NCI-H774 (cell line): ENCODE measurements at regions not wholly inside any gene's neighbourhood (a gene's known extent, or its start where the extent isn't known, plus 50 kb on each side); places are given as distances from the start of the nearest gene placed in this dataset.

Experiments
- DNase-seq: peaks from one replicate; lab custom pipeline; 2025; lab: John Stamatoyannopoulos, UW

- DNase-seq, result no peak
These were observed 170.0 kb upstream of the PDGFD start for GRCh38 chr11:104333977-104334376.

DNA sequence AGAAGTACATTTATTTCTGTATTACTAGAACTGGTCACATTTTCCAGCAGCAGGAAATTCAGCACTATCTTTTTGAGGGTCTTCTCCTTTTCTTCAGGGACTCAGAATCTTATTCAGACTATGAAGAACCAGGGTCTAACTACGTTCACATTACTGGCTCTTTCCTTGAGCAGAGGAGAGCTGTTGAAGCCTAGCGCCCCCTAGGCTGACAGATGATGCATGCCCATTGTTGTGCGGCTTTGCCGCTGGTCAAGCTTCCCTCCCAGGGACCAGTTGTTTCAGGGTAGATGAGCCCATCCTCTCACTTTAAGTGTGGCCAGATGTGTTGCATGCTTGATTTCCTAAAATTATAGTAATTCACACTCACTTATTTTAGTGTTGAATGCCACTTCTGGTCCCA, 168.2 kb upstream of the PDGFD start:
- no peak for DNase-seq

DNA sequence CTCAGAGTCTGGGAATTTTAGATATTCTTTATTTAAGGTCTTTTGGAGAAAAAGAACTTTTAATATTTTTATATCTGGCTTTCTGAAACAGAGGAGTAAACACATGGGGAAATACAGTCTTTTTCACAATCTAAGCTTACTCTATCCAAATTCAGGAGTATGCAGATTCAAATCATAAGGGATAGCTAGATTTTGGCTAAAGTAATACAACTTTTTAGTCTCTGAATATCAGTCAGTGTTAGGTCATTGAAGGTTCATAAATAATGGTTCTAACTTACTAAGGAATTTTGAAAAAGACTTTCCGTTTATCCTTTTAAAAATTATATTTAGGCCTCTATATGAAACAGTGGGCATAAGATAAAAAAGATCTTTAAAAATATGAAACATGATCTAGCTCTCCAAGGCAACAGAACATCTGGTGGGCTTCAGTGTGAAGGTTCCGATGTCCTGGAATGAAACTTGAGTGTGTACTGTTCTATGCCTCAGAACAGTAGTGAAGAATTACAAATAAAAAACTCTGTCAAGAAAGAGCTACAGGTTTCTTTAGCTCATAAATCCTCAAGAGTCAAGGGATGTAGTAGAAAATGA, 165.2 kb upstream of the PDGFD start:
- DNase-seq, result no peak

- no peak for DNase-seq
These were observed 164.6 kb upstream of the PDGFD start for GRCh38 chr11:104328512-104328907.

DNA sequence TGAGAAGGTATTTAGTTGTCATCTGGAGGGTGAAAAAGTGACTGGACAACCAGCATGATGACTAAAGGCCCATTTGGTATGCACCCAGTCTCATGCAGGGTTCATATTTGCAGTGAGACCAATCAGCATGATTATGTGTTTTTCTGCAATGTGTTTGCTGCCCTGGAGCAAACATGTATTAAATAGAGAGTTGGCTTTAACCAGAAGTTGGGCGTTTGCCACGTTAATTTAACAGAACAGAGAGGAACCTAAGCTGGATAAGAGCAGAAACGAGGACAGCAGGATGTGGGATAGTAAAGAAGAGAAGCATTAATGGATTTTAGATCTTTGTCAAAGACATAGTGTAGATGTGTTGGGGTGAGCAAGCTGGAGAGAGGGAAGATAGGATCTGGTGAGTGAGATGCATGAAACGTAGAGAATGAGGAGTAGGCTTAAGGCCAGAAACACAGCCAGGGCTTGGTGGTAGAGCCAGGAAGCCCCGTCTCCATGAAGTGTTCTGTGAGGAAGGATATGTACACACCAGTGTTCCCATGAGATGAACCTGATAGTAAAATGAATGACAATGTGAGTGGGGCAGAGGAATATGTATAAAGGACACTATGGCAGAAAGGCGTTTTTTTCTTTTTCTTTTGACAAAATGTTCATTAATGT, 164.0 kb upstream of the PDGFD start:
- DNase-seq, result no peak

DNA sequence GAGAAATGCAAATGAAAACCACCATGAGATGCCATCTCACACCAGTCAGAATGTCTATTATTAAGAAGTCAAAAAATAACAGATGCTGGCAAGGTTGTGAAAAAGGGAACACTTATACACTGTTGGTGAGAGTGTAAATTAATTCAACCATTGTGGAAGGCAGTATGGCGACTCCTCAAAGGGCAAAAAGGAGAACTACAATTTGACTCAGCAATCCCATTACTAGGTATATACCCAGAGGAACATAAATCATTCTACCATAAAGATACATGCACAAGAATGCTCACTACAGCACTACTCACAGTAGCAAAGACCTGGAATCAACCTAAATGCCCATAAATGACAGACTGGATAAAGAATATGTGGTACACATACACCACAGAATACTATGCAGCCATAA, 161.1 kb upstream of the PDGFD start:
- no peak for DNase-seq

GRCh38 chr11:104324276-104324675, 160.3 kb upstream of the PDGFD start:
- no peak for DNase-seq

DNA sequence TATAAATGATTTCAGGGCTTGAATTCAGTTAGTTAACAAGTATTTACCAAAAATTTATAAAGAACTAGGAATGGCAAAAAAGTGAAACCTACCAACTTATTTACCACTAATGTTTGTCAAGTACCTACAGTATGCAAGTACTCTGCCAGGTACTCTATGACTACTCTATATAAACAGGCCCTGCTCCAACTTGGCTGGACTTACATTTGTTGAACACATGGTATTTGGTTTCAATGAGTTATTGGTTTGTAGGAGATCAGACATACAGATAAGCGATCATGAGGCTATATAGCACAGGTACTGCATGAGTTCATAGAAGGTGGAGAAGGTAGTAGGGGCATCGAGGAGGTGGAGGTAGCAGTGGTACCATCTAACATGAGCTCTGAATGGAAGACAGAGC, 159.9 kb upstream of the PDGFD start:
- no peak for DNase-seq

DNA sequence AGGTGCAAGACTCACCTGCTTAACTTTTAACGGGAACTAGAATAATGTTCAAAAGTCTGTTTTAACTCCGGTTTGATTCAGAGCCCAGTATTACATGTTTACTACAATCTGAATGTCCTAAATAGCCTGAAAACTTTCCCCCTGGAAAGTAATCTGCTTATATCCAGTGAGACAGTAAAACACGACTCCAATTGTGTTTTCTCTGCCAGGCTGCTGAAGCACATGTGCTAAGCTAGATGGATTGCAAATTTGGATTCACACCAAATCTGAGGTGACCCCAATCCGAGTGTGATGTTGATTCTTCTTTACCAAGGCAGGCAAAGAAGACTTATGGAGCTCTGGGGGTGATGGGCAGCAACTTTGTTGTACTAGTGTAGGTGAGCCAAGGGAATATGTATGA, 158.7 kb upstream of the PDGFD start:
- DNase-seq, result no peak

DNA sequence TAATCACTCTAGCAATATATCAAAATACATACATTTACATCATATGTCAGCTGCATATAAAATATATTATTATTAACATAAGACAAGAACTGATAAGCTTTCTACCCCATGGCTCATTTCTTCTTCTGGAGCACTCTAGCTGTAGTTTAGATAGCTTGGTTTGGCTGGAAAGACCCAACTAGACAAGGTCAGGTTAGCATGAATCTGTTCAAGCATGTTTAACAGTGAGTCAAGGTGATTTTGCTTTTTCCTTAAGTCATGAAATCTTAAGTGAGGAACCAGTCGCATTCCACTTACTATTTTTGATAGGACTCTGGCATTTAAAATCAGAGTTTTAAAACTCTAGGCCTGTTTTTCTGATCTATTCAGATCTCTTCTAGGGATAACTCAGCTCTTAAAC, 157.0 kb upstream of the PDGFD start:
- no peak for DNase-seq

GRCh38 chr11:104320097-104320496, 156.2 kb upstream of the PDGFD start:
- DNase-seq, result no peak

DNA sequence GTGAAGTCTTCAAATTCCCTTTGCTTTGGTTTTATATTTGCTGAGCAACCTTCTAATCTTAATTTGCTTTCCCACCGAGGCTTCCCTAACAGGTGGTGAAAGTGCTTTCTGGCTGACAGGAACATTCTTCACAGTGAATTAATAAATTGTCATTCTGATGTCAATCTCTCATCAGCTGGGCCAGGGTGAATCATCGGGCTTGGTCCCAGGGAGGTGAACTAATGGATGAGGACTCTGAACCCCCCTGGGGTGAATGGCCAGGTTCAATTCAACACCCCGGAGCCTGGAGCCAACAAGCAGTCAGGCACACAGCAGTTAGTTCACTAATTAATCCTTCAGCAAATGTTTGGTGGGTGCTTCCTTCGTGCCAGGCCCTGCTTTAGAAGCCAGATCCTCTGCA, 155.4 kb upstream of the PDGFD start:
- DNase-seq, result no peak

- DNase-seq, result no peak
These were observed 143.0 kb upstream of the PDGFD start for GRCh38 chr11:104306862-104307474.

DNA sequence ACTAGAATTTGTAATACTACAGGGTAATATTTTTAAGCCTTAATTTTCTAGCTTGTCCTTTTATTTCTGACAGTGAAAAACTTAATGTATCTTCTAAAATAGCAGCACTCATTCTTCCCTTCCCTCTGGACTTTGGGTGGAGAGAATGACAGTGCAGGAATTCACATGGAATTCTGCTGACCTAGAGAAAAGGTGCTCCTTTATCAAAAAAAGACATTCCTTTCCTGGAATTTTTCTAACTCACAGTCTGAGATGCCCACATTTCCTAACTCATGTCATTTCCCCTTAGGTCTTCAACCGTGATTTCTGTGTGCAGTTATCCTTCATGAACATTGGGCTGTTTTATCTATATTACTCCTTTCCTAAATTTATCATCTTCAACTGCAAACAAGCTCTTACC, 137.8 kb upstream of the PDGFD start:
- no peak for DNase-seq

GRCh38 chr11:104291646-104292045, 127.7 kb upstream of the PDGFD start:
- DNase-seq, result no peak

- DNase-seq, result no peak
These were observed 122.2 kb upstream of the PDGFD start for GRCh38 chr11:104286129-104286528.

DNA sequence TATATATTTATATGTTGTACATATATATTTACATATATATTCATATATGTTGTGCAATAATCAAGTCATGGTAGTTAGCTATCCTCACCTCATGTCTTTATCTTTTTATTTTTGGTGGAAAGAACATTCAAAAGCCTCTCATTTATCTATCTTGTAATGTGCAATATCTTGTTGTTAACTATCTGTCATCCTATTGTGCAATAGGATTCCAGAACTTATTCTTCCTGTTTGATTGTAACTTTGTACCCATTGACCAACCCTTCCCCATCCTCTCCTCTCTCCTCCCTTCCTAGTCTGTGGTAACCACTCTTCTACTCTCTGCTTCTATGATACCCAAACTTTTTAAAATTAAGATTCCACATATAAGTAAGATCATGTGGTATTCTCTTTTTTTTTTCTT, 115.6 kb upstream of the PDGFD start:
- no peak for DNase-seq

DNA sequence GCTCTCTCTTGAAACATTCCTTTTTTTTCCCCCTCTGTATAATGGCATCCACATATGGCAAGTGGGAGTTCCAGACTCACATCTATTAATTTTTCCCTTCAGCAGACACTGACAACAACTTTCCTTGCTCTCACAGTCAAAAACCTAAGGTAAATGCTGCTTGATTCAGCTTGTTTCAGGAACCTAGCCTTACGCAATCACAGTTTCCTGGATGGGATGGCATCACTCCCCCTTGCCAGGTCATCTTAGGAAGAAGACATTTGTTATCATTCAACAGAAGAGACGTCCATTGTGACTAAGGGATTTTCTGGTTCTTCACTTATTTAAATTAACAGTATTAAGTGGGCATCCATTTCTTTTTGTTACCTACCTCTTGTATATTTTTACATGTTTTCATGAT, 112.0 kb upstream of the PDGFD start:
- DNase-seq, result no peak

DNA sequence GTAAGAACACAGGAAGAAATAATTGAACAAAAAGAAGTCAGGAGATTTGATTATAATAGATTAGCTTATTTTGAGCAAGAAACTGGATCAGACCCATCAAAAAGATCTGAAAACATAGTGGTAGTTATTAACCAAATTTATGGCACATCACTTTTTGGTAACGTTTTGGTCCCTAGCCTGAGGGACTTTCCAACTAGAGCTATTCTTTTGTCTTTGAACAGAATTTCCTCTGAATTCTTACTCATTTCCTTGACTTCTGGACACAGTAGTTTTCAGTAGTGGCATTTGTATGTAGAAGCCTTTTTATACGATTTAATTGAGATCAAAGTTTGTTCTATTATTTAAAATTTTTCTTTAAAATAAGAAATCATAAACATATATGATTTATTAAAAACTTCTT, 96.5 kb upstream of the PDGFD start:
- DNase-seq, result no peak

- no peak for DNase-seq
These were observed 95.2 kb upstream of the PDGFD start for GRCh38 chr11:104259121-104259610.

GRCh38 chr11:104256525-104256924, 92.6 kb upstream of the PDGFD start:
- DNase-seq, result no peak

GRCh38 chr11:104254347-104254746, 90.4 kb upstream of the PDGFD start:
- no peak for DNase-seq

- no peak for DNase-seq
These were observed 82.6 kb upstream of the PDGFD start for GRCh38 chr11:104246590-104246989.

- DNase-seq, result no peak
These were observed 75.0 kb upstream of the PDGFD start for GRCh38 chr11:104238916-104239315.
